Stimulated activated CD4-positive, alpha-beta T cell treated with anti-CD3 and anti-CD28 coated beads, Interleukin-4, amount 100 ng/mL, for 1 hour (primary cell): ENCODE measurements at regions not wholly inside any gene's neighbourhood (a gene's known extent, or its start where the extent isn't known, plus 50 kb on each side); places are given as distances from the start of the nearest gene placed in this dataset.
"Not testable (repeated sequence)": the region's sequence is repeated elsewhere in the genome, so short reads cannot be mapped to it uniquely, and the experiment has no call there.

Experiments
- DNase-seq: peaks from one replicate; pipeline ENCODE4 v3.0.0-alpha.2; 2020

DNA sequence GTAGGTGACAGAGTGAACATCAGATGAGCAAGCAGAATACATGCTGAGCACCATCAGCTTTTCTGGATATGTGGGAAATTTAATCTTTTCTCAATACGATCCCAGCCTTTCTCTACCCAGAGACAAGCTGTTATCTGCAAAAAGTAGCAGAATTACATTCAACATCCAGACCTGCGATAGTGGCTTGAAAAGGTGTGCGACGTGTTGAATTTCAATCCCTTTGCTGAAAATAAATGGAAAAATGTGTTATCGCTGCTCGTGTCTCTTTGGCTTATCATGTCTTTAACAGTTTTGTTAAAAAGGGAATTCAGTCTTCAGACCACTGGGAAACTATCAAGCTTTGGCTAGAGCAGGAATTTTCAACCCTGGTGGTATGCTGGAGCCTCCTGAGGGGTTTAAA, 98.8 kb upstream of the FAM20A start:
- no peak for DNase-seq

DNA sequence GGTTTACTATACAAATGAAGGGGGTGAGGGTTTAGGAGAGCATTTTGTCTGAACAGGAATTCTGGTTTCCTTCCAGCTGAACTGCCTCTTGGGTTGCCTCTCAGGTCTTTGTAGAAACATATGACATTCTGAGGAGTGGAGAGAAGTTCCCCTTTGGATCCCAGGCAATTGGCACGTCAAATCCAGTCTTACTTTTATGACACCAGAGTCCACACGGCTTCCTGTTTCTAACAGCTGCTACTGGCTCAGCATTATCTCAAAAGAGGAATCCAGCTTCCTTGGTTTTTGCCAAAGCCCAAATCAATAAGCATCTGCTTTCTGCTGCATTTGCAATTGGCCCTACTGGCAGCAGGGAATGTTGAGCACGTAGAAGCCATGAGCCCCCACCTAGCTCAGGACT, 97.6 kb upstream of the FAM20A start:
- DNase-seq = no peak

DNA sequence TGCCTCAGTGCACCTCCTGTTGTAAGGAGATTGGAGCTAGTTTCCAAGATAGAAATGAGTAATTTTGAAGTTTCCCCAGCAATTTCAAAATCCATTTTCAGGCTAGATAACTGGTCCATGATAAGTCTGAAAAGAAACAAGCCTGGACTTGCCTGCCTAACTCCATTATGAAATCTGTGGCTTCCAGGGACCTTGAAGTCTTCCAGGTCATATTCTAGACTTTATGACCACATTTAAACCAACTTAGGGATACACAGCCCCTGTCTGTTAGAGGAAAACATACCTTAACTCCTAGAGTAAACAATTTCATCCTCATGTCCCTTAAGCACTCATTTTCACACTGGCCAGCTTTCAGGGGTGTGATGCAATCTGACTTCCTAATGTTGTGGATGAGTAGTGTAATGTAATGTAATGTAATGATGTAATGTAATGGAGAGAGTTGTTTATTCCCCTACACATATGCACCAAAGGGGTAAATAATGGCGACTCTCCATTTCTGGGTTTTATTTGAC, 96.7 kb upstream of the FAM20A start:
- DNase-seq = no peak

- no peak for DNase-seq
Measured at GRCh38 chr17:68695659-68696058, 94.5 kb upstream of the FAM20A start.

DNA sequence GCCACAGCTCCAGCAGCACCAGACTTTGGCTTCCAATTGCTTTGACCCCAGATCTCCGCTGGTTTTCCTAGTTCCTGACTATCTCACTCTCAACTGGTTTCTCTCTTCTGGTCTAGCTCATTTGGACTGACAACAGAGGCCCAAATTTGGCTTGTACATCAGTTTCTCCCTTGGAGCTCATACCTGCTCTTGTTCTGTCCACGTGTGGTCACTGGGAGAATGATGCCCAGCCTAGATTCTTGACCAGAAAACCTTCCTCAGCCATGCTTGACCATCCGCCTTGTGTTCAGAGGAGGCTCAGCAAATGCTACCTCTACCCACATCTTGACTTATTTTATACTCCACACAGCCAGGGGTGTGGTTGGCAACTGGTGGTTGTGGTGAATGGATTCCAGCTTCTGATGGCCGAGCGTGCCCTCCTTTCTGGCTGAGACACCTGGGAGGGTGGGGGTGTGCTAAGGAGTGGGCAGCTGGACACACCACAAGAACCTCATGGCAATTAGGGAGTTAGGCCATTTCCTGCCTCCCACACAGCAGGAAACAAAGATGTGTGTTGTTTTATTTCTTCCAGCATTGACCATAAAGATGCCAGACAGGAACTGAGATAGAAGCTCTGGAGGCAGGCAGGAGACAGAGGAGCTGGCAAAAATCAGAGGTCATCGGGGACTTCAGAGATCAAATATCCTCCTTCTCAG, 93.8 kb upstream of the FAM20A start:
- DNase-seq = no peak

- DNase-seq = no peak
Measured at GRCh38 chr17:68693896-68694295, 92.7 kb upstream of the FAM20A start.

GRCh38 chr17:68693466-68693865, 92.3 kb upstream of the FAM20A start:
- DNase-seq = no peak

GRCh38 chr17:68686108-68686988, 85.2 kb upstream of the FAM20A start:
- DNase-seq = no peak

DNA sequence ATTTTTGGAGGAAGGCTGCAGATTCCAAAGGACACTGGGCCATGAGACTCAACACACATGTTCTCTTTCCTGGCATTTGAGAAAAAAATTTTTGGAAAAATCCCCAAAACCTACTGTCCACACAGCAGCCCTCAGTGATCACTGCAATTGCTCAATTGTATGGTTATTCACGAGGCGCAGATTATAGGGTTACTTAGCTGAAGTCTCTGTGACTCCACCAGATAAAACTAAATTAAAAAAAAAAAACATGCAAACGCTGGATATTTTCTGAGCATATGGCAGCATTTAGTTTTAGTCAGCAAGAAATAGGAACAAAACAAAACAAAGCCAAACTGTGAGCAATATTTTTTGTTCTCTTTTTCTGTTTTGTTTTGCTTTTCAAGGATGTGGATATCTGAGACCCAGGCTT, 83.8 kb upstream of the FAM20A start:
- DNase-seq = no peak

- no peak for DNase-seq
Measured at GRCh38 chr17:68682903-68683302, 81.7 kb upstream of the FAM20A start.

DNA sequence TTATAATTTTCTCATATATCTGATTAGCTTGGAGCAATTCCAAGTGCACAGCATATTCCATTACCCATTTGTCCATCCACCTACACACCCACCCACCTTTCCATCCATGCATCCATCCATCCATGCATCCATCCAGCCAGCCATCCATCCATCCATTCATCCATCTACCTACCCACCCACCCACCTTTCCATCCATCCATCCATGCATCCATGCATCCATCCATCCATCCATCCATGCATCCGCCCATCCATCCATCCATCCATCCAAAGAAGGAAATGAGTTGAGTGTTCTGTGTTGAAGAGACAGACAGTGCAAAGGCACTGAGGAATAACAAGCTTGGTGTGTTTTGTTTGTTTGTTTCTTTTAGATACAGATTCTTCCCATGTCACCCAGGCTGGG, 78.7 kb upstream of the FAM20A start:
- no peak for DNase-seq

DNA sequence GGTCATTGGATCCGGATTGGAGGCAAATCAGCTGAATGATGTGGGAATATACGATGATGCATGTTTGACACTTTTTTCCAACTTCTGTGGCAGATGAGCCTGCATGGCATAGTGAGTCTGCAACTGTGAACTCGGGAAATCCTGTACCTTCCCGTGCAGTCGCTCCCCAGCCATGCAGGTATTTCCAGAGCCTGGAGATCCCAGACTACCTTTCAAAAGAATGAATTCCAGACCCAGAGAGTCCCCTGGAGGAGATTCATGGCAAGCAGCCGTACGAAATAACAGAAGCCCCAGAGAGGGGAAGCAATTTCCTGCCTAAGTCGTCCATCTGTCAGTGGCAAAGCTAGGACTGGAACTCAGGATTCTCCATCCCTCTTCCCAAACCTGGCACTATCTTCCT, 75.7 kb upstream of the FAM20A start:
- no peak for DNase-seq

GRCh38 chr17:68675723-68676122, 74.6 kb upstream of the FAM20A start:
- no peak for DNase-seq

GRCh38 chr17:68674029-68674925, 73.1 kb upstream of the FAM20A start:
- no peak for DNase-seq

DNA sequence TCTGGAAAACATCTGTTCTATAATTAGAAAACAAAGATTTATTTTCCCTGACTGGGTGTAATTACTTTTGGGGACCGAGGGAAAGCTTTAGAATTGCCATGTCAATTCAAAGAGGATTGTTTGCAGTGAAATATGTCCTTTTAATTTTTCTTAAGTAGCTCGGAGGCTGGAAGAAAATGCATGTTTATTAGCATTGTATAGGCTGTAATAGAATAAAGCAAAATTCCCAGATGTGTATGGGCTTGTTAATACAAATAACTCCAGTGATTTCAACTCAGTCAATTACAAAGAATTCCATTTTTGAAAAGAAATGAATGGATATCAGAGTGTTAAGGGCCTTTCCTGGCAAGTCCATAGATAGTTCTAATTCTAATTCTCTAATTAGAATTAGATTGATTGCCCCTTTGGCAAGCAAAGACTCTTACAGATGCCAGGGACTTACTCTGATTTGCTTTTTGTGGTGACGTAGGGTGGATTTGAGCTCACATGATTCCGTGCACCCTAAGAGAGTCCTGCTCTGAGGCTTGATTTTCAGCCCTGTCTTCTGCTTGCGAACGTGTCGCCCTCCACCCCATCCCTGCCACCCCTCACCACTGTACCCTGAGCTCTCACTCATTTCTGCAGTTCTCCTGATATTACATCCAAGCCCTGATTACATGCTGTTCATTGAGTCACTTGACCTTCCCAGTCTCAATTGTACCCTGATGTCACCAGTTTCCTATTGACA, 70.0 kb upstream of the FAM20A start:
- DNase-seq = no peak

DNA sequence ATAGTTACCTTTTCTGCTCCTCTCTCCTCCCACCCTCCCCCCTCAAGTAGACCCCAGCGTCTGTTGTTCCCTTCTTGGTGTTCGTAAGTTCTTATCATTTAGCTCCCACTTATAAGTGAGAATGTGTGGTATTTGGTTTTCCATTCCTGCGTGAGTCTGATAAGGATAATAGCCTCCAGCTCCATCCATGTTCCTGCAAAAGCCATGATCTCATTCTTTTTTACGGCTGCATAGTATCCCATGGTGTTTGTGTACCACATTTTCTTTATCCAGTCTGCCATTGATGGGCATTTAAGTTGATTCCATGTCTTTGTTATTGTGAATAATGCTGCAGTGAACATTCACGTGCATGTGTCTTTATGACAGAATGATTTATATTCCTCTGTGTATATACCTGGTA, 65.3 kb upstream of the FAM20A start:
- not testable (repeated sequence) for DNase-seq

GRCh38 chr17:68665373-68665772, 64.2 kb upstream of the FAM20A start:
- DNase-seq = no peak

GRCh38 chr17:68662479-68662878, 61.3 kb upstream of the FAM20A start:
- no peak for DNase-seq

DNA sequence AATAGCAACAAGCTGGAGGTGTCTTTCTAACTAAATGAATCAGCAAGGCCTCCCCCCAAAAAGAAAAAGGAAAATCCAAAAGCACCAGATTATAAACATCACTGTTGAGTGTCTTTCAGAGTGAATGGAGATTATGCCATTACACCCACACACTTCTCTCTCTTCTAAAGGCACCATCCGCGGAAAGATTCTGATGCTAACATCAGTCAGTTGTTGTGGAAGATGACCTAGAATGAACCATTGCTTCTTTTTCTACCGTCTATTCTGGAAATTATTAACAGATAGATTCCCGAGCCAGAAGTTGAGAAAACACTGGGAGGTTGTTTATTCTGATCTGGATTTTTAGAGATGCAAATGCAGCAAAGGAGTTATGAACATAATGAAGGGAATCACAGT, 60.9 kb upstream of the FAM20A start:
- no peak for DNase-seq

DNA sequence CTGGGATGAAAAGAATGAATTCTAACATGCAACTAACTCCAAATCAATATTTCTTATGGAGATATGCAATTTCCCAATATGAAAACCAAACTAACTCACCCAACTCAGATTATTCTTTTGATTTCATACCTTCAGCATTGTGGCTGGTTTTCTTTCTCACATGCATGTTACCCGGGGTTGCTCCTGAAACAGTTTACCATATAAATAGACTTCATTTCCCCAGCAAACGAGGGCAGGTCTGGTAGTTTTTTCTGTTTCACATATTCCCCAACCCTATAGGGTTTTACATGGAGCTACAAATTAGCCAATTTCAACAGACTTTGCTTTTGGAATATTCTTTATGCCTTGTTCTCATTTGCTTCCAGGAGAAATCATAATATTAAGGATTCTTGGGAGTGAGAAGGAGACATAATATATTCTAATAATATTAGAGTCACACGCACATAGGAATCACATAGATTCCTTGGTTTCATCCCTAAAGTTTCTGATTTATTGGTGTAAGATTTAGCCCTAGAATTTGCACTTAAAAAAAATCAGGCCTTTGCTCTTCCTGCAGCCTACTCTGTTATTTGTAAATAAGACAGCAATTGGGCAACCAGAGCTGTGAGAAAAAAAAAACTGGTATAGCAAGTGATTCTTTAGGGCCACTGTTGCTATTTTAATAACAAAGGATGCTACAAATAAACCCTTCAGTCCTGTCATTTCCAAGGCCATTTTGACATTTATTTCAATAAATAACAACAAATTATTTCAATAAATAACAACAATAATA, 60.3 kb upstream of the FAM20A start:
- no peak for DNase-seq

DNA sequence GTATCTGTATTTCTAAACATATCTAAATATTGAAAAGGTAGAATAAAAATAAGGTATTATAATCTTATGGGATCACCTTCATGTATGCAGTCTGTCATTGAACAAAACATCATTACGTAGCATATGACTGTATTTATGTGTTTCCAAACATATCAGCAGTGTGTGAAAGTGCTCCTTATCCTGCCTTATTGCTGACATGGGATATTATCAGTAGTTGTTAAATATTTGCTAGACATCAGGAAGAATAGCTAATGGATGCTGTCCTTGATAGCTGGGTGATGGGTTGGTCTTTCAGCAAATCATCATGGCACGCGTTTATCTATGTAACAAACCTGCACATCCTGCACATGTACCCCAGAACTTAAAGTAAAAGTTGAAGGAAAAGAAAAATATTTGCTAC, 59.1 kb upstream of the FAM20A start:
- no peak for DNase-seq
